ENCODE measurements at regions not wholly inside any gene's neighbourhood (a gene's known extent, or its start where the extent isn't known, plus 50 kb on each side); places are given as distances from the start of the nearest gene placed in this dataset.
A peak's percentile ranks its signal among the peaks of the same experiment; 100 is the strongest.

DNA sequence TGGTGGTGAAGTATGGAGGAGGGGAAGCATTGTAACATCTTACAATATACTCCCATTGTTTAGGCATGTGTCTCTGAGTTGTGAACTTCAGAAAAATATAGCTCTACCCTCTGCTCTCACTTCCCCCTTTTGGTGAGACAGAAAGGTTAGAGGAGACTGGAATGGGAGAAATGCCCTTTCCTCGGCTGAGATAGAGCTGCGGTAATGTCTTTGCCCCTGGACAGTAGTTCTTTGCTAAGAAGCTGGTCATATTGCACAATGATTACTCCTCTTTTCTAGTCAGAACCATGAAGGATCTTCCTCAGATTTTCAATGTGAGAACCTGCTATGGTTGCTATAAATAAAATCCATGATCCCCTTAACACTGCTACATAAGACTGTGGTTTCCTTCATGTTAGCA, 171.0 kb downstream of the SEM1 start:
- Histone ChIP-seq H3K27ac (ENCODE audit: control insufficient read depth, insufficient read depth) (no peak overlapping the region), H3K4me3 (no peak overlapping the region), H4K20me1 (ENCODE audit: control insufficient read depth, insufficient read depth) (no peaks in the 10 kb centered on the region), H3K9me3 (replicated peaks; ENCODE audit: control insufficient read depth, insufficient read depth, low read length) (no peaks in the 10 kb centered on the region), H3K4me2 (ENCODE audit: control insufficient read depth, insufficient read depth) (no peak overlapping the region), H2AFZ (ENCODE audit: control insufficient read depth, low read depth, low read length) (no peak overlapping the region), H3K27me3 (replicated peaks in 1 of 2; ENCODE audit: control insufficient read depth in 2 of 2, insufficient read depth in 2 of 2, low read length in 1 of 2) (no peaks in the 10 kb centered on the region; a peak in 1 of 4 replicates), H3K79me2 (ENCODE audit: control insufficient read depth, insufficient read depth, low read length) (no peaks in the 10 kb centered on the region), H3K4me1 (ENCODE audit: control insufficient read depth, insufficient read depth, low read length) (no peaks in the 10 kb centered on the region), H3K9ac (ENCODE audit: control insufficient read depth, insufficient read depth, low read length) (no peak overlapping the region), H3K36me3 (ENCODE audit: control insufficient read depth in 2 of 2, insufficient read depth in 2 of 2, low read length in 1 of 2) (no peaks in the 10 kb centered on the region)
- DNase-seq (ENCODE audit: low read depth, low spot score) (no peak), ATAC-seq (peak; percentile 21; the same call in 1 of the 3 replicates), FAIRE-seq (no peak)
- SMC1A ChIA-PET (ENCODE audit: uncharacterized antibody, unreplicated experiment), result no interaction called here
- BruUV-seq (replicated peaks), result no TSS peak
- RAD21 ChIA-PET (ENCODE audit: unreplicated experiment), result no interaction called here
- CTCF ChIA-PET, result interaction anchor here (1.0 to 1.5 kb wide), 2 partner anchors 9 to 10 kb away, joined by 3 to 4 read pairs; no protein-coding TSS in a partner anchor
- no peak for TF ChIP-seq HDAC2 (IDR thresholded peaks at IDR 0.05)
- no peak for TF ChIP-seq BMI1 (IDR thresholded peaks at IDR 0.05; ENCODE audit: borderline replicate concordance)
- no peak for TF ChIP-seq FOXK2 (IDR thresholded peaks at IDR 0.05)
- TF ChIP-seq SPI1 (IDR thresholded peaks at IDR 0.05; ENCODE audit: borderline replicate concordance, insufficient read depth, low read depth, low read length), result peak; percentile 49; the same call in 1 of the 2 replicates
- in situ Hi-C loops (cut with MboI) (no loop called here), intact Hi-C loops (cut with micrococcal nuclease; ENCODE audit: unreplicated experiment) (no loop called here)
- POLR2A ChIA-PET, result no interaction called here
- WGBS (ENCODE audit: insufficient coverage, insufficient replicate concordance, low lambda C conversion rate, missing lambda C conversion rate), result 37% methylated on average over 2 of the region's 2 CpGs

GRCh38 chr7:96534221-96534620, 175.4 kb downstream of the SEM1 start:
- 23% methylated on average over 3 of the region's 3 CpGs for WGBS (ENCODE audit: insufficient coverage, insufficient replicate concordance, low lambda C conversion rate, missing lambda C conversion rate)
- ChIA-PET RAD21 (ENCODE audit: unreplicated experiment) (no interaction called here), POLR2A (no interaction called here)

More at GRCh38 chr7:96534221-96534620, 175.4 kb downstream of the SEM1 start:
- ChIA-PET CTCF (no interaction called here), SMC1A (ENCODE audit: uncharacterized antibody, unreplicated experiment) (interaction anchor here (1.3 kb wide), 1 partner anchor 10 kb away, joined by 3 read pairs; no protein-coding TSS in a partner anchor)
- in situ Hi-C loops (cut with MboI), result no loop called here
- ATAC-seq, result no peak
- no peaks in the 10 kb centered on the region for H3K36me3 ChIP-seq (ENCODE audit: control insufficient read depth in 2 of 2, insufficient read depth in 2 of 2, low read length in 1 of 2)
- H3K4me2 ChIP-seq (ENCODE audit: control insufficient read depth, insufficient read depth), result no peak overlapping the region
- H3K27me3 ChIP-seq (replicated peaks in 1 of 2; ENCODE audit: control insufficient read depth in 2 of 2, insufficient read depth in 2 of 2, low read length in 1 of 2), result no peaks in the 10 kb centered on the region; a peak in 3 of 4 replicates
- FAIRE-seq, result no peak
- H3K9ac ChIP-seq (ENCODE audit: control insufficient read depth, insufficient read depth, low read length), result no peak overlapping the region
- no peak overlapping the region for H3K4me3 ChIP-seq
- H3K9me3 ChIP-seq (replicated peaks; ENCODE audit: control insufficient read depth, insufficient read depth, low read length), result no peaks in the 10 kb centered on the region
- H4K20me1 ChIP-seq (ENCODE audit: control insufficient read depth, insufficient read depth), result no peaks in the 10 kb centered on the region
- no peak overlapping the region for H2AFZ ChIP-seq (ENCODE audit: control insufficient read depth, low read depth, low read length)
- no peak for TF ChIP-seq RCOR1 (conservative IDR thresholded peaks at IDR 0.05; ENCODE audit: low read depth, low read length)
- TF ChIP-seq CBFB (IDR thresholded peaks at IDR 0.05; ENCODE audit: low read depth), result no peak
- TF ChIP-seq, protein P1, sequence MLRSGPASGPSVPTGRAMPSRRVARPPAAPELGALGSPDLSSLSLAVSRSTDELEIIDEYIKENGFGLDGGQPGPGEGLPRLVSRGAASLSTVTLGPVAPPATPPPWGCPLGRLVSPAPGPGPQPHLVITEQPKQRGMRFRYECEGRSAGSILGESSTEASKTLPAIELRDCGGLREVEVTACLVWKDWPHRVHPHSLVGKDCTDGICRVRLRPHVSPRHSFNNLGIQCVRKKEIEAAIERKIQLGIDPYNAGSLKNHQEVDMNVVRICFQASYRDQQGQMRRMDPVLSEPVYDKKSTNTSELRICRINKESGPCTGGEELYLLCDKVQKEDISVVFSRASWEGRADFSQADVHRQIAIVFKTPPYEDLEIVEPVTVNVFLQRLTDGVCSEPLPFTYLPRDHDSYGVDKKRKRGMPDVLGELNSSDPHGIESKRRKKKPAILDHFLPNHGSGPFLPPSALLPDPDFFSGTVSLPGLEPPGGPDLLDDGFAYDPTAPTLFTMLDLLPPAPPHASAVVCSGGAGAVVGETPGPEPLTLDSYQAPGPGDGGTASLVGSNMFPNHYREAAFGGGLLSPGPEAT (IDR thresholded peaks at IDR 0.05; ENCODE audit: low read depth), result no peak
- no peak for TF ChIP-seq ATF2 (IDR thresholded peaks at IDR 0.05; ENCODE audit: low read length)
- TF ChIP-seq RBBP5 (conservative IDR thresholded peaks at IDR 0.05), result no peak
- no peak for TF ChIP-seq MEF2A (IDR thresholded peaks at IDR 0.05; ENCODE audit: insufficient read depth, low read depth, low read length)
- TF ChIP-seq FOXK2 (IDR thresholded peaks at IDR 0.05), result no peak
- BruUV-seq (replicated peaks), result no TSS peak
- no peaks in the 10 kb centered on the region for H3K4me1 ChIP-seq (ENCODE audit: control insufficient read depth, insufficient read depth, low read length)
- no peaks in the 10 kb centered on the region for H3K79me2 ChIP-seq (ENCODE audit: control insufficient read depth, insufficient read depth, low read length)
- H3K27ac ChIP-seq (ENCODE audit: control insufficient read depth, insufficient read depth), result no peak overlapping the region
- DNase-seq (ENCODE audit: low read depth, low spot score), result no peak
- intact Hi-C loops (cut with micrococcal nuclease; ENCODE audit: unreplicated experiment), result no loop called here

Measured in GM12878 (cell line).